Calu3 (cell line): ENCODE measurements at regions not wholly inside any gene's neighbourhood (a gene's known extent, or its start where the extent isn't known, plus 50 kb on each side); places are given as distances from the start of the nearest gene placed in this dataset.

Experiments
- BruUV-seq: library from RNA; stranded (reverse); fragments of 400-500 nt; replicated peaks from 2 replicates; lab custom pipeline; 2021; lab: Mats Ljungman, UMichigan
- CTCF ChIA-PET: fragments of 300-600 bp; sonication (Branson Sonifier 250); formaldehyde crosslinking; loops from one replicate; lab custom pipeline; 2022; ENCODE audit warnings: antibody characterized with exemption; lab: Charles Lee
- DNase-seq: peaks from one replicate; pipeline ENCODE4 v3.0.0; 2022
- H3K27ac Mint-ChIP-seq: one replicate; pipeline ENCODE4 v1.8.0; 2022; ENCODE audit warnings: mixed read lengths; ENCODE audit not compliant: unreplicated experiment
- H3K27me3 Mint-ChIP-seq: one replicate; pipeline ENCODE4 v1.8.0; 2022; ENCODE audit warnings: mixed read lengths; ENCODE audit not compliant: unreplicated experiment
- H3K36me3 Mint-ChIP-seq: one replicate; pipeline ENCODE4 v1.8.0; 2022; ENCODE audit warnings: mild to moderate bottlenecking, moderate library complexity, mixed read lengths; ENCODE audit not compliant: insufficient read depth, unreplicated experiment
- H3K4me1 Mint-ChIP-seq: one replicate; pipeline ENCODE4 v1.8.0; 2022; ENCODE audit warnings: mild to moderate bottlenecking, low read depth, mixed read lengths; ENCODE audit not compliant: unreplicated experiment
- H3K4me3 Mint-ChIP-seq: one replicate; pipeline ENCODE4 v1.8.0; 2022; ENCODE audit warnings: mild to moderate bottlenecking, low read depth, moderate library complexity, mixed read lengths; ENCODE audit not compliant: unreplicated experiment
- H3K9me3 Mint-ChIP-seq: one replicate; pipeline ENCODE4 v1.8.0; 2022; ENCODE audit warnings: low read depth, mixed read lengths; ENCODE audit not compliant: unreplicated experiment
- intact Hi-C: fragments of 100-400 bp; cut with micrococcal nuclease; formaldehyde crosslinking; loops from one replicate; pipeline ENCODE4 v1.10.0; 2022; ENCODE audit not compliant: unreplicated experiment
- TF ChIP-seq, protein P1 (sequence below): fragments of 200-600 bp; IDR thresholded peaks from one replicate; pipeline ENCODE4 v1.8.0; 2022; ENCODE audit warnings: antibody characterized with exemption; ENCODE audit not compliant: unreplicated experiment

DNA sequence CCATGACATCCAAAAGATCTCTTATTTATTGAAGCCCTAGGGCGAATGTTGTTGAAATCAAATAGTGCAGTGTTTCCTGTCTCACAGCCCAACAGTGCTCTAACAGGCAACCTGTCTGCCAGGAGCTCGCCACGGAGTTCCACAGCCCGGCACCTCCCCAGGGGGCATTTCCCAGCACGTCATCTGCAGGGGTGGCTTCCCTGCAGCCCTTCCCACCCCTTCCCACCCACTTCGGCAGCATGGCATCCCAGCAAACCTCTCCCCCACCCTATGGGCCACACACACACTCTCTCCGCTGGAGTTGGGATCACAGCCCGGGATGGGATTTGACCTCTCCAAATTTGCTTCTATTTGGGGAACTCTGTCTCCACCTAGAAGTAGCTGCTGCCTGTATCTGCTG lies 62.7 kb upstream of the C14orf180 start:
- Mint-ChIP-seq H3K36me3 (no peaks in the 10 kb centered on the region), H3K4me3 (no peak overlapping the region), H3K4me1 (no peaks in the 10 kb centered on the region), H3K27ac (no peak overlapping the region), H3K27me3 (peaks cover 94% of the 10 kb centered on the region), H3K9me3 (peaks cover 3% of the 10 kb centered on the region)
- TF ChIP-seq, protein P1, sequence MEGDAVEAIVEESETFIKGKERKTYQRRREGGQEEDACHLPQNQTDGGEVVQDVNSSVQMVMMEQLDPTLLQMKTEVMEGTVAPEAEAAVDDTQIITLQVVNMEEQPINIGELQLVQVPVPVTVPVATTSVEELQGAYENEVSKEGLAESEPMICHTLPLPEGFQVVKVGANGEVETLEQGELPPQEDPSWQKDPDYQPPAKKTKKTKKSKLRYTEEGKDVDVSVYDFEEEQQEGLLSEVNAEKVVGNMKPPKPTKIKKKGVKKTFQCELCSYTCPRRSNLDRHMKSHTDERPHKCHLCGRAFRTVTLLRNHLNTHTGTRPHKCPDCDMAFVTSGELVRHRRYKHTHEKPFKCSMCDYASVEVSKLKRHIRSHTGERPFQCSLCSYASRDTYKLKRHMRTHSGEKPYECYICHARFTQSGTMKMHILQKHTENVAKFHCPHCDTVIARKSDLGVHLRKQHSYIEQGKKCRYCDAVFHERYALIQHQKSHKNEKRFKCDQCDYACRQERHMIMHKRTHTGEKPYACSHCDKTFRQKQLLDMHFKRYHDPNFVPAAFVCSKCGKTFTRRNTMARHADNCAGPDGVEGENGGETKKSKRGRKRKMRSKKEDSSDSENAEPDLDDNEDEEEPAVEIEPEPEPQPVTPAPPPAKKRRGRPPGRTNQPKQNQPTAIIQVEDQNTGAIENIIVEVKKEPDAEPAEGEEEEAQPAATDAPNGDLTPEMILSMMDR = no peak
- CTCF ChIA-PET = no interaction called here
- no TSS peak for BruUV-seq
- DNase-seq = no peak
- intact Hi-C loops = no loop called here

DNA sequence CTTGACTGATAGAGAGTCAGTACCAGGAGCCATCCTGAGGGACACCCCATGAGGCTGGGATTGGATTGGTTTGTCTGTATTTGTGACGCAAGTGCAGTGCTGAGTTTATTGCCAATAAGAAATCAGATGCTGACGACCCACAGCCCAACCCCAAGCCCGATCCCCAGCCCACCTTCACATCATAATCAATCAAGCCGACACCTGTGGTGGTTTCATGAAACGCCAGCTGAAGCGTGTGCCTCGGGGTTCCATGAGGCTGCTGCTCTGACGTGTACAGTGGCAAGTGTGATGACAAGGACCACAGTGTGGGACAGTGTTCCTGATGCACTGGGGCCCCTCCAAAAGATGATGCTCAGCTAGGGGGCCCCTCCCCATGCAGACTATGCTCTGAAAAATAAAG lies 62.1 kb upstream of the C14orf180 start:
- Mint-ChIP-seq H3K36me3 (no peaks in the 10 kb centered on the region), H3K4me3 (no peak overlapping the region), H3K27me3 (peaks cover 94% of the 10 kb centered on the region), H3K27ac (no peak overlapping the region), H3K4me1 (no peaks in the 10 kb centered on the region), H3K9me3 (peaks cover 3% of the 10 kb centered on the region)
- CTCF ChIA-PET = no interaction called here
- no peak for DNase-seq
- BruUV-seq = no TSS peak
- TF ChIP-seq, protein P1 = no peak
- intact Hi-C loops = no loop called here

DNA sequence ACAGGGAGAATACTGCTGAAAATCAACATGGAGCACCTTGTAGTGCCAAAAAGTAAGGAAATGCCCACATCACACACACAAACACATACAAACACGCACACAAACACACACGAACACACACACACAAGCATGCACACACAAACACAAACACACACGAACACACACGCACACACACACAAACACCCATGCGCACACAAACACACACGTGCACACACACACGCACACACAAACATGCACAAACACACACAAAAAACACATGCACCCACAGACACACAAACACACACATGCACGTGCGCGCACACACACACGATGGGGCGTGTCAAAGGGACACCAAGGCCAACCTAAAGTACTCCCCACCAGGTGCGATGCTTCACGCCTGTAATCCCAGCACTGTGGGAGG lies 61.7 kb upstream of the C14orf180 start:
- Mint-ChIP-seq H3K9me3 (peaks cover 3% of the 10 kb centered on the region), H3K4me1 (no peaks in the 10 kb centered on the region), H3K36me3 (no peaks in the 10 kb centered on the region), H3K27me3 (peaks cover 90% of the 10 kb centered on the region), H3K27ac (no peak overlapping the region), H3K4me3 (no peak overlapping the region)
- no peak for DNase-seq
- TF ChIP-seq, protein P1 = no peak
- intact Hi-C loops = no loop called here
- CTCF ChIA-PET = no interaction called here
- BruUV-seq = no TSS peak

DNA sequence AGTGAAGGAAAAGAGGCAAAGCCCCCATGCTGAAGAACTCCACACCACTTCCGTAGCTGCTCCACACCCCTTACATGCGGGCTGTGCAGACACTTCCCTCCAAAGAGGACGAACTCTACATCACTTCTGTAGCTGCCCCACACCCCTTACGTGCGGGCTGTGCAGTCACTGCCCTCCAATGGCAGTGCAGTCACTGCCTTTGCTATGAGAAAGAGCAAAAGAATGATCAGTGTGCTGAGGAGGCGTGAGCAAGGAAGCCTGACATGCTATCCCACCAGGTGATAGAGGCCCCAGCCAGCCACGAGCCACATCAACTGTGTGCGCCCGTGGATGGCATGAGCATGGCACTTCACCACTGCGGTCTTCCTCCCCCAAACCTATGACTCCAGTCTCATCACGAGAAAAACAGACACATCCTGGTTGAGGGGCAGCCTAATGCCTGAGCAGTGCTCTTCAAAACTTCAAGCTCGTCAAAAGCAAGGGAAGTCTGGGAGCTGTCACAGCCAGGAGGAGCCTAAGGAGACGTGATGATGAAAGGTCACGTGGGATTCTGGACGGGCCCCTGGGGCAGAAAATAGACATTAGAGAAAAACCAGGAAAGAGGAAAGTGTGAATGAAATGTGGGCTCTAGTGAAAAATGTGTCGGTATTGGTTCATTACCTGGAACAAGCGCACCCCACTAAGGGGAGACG lies 60.8 kb upstream of the C14orf180 start:
- no peak overlapping the region for H3K4me3 Mint-ChIP-seq
- BruUV-seq = no TSS peak
- H3K4me1 Mint-ChIP-seq = no peaks in the 10 kb centered on the region
- TF ChIP-seq, protein P1 = no peak
- CTCF ChIA-PET = interaction anchor here (0.7 kb wide), 1 partner anchor 139 kb away, joined by 4 read pairs; no protein-coding TSS in a partner anchor
- no peaks in the 10 kb centered on the region for H3K36me3 Mint-ChIP-seq
- peaks cover 86% of the 10 kb centered on the region for H3K27me3 Mint-ChIP-seq
- peaks cover 3% of the 10 kb centered on the region for H3K9me3 Mint-ChIP-seq
- intact Hi-C loops = no loop called here
- no peak overlapping the region for H3K27ac Mint-ChIP-seq
- DNase-seq = no peak
